Stimulated activated CD8-positive, alpha-beta memory T cell treated with anti-CD3 and anti-CD28 coated beads, Interleukin-2, amount 100 ng/mL, for 1 hour (primary cell): ENCODE measurements at regions not wholly inside any gene's neighbourhood (a gene's known extent, or its start where the extent isn't known, plus 50 kb on each side); places are given as distances from the start of the nearest gene placed in this dataset.

Experiments used
- DNase-seq, 2 donors: peaks; one replicate each; pipeline ENCODE4 v3.0.0-alpha.2; 2020; ENCODE audit warnings: low read depth in 2 of 2

DNA sequence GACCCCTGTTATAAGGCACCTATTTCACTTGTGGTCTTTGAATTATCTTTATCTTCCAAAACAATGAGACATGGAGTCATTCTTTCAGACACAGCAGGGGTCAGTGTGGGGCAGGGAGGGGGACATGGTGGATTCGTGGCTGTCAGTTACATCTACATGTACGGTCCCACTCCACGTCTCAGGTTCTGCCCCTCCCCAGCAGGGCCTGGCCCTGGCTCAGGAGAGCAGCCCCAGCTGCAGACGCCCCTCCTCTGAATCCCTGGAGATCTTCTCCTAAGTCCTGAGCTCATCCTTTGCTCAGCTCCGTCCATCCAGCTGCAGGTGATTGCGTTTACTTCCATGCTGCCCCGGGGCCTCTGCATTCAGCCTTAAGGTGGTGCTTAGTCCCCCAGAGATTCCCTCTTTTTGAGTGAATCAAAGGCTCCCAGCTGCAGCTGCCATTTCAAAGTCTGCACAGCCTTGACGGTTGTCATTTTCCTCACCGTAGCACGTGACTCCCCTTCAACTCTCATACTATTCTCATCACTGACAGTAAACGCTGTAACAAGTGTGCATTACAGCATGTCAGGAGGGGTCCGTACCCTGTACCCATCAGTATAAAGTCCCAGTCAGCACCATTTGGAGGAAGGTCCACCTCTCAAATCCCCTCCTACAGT is 113.4 kb upstream of the TCERG1L start:
- DNase-seq: no peak

DNA sequence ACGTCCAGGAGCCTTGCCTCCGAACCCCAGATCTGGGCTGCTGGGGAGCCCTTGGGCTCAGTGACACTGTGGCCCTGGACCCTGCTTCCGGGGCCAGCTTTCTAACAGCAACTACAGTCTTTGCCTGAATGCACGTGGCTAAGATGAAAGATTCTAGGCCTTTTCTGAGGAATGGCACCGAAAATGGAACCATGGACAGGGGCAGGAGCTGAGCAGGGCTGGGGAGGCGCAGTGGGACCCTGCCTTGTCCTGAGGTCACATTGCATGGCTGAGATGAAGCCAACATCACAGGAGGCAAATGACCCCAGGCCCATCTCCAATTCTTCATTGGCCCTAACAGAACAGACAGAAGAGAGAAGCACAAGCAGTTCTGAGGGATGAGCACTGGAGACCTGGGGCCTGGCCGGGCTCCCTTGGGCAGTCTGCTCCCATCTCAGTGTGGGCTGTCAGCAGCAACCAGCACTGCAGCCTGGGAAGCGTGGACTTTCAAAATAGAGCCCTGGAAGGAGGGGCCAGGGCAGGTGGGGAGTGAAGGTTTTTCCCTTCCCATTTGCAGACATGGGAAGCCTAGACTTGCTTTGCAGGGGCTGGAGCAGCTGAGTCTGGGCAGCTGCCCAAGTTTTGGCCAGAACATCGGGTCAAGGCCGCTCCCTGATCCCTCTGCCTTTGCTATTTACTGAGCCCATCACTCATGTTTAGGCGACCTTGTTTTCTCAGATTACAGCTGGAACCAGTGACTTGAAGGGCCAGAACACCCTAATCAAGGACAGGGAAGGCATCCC is 114.4 kb upstream of the TCERG1L start:
- DNase-seq: no peak

DNA sequence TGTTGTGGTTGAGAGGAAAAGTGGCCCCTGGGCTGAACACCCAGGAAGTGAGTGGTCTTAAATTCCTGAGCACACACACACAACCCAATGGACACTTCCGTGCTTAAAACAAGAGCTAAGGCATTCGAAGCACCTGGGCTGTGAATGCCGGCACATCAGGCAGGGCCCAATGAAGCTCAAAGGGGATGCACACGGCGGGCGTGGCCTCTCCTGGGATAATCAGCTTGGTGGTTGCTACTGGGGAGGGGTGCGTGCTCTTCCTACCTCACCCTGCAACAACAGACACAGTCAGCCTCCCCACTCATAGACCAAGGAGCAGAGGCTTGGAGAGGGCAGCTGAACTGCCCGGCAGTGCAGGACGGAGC is 115.0 kb upstream of the TCERG1L start:
- DNase-seq: no peak

DNA sequence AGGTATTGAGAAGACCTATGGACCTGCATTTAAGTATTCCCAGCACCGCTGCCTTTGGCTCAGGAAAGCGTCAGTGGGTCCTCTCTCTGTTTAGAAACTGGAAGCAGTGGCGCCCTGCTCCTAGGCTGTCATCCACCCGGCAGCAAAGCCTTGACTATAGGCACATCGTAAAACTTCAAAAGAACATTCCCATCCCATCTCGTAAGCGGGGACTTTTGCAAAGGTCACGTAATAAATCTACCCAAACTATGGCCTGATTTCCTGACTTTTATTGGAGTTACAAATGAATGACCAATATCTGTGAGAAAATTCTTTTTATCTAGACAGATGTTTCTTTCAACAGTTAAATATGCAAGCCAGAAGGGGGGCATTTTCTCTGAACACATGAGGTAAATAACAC is 115.8 kb upstream of the TCERG1L start:
- DNase-seq: no peak

GRCh38 chr10:131427901-131428300 is 116.4 kb upstream of the TCERG1L start:
- no peak for DNase-seq

- no peak for DNase-seq
Measured at GRCh38 chr10:131429141-131429540, 117.6 kb upstream of the TCERG1L start.

- DNase-seq: no peak
Measured at GRCh38 chr10:131429942-131430341, 118.4 kb upstream of the TCERG1L start.

DNA sequence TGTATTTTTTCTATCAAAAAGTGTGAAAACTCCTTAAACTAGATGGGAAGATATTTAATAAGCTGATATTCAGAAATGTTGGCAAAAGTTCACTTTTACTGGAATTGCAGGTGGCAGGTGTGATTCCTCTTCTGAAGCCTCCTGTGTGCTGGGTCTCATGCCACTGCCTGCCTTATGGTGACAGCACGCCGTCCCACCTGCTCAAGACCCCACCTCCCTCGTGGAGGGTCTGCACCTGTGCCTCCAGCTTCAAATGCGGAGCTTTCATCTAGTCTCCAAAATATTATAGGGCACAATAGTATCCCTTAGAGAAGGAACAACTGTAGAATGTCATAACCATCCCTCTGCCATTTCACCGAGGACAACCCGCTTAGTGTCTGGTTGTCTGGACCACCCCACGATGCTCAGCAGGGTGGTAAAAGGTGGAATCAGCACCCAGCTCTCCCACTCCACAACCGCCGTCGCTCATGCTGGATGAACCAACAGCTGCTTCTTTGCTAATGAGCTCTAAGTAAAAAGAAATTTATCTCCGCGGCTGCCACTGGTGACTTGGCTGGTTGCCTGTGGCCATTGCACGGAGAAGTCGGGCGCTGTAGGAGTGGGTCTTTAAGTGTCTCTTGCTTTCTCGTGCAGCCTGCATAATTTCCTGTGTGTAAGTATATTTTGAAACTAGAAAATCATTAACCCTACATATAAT is 119.3 kb upstream of the TCERG1L start:
- DNase-seq: no peak

- no peak for DNase-seq
Measured at GRCh38 chr10:131431533-131431932, 120.0 kb upstream of the TCERG1L start.

DNA sequence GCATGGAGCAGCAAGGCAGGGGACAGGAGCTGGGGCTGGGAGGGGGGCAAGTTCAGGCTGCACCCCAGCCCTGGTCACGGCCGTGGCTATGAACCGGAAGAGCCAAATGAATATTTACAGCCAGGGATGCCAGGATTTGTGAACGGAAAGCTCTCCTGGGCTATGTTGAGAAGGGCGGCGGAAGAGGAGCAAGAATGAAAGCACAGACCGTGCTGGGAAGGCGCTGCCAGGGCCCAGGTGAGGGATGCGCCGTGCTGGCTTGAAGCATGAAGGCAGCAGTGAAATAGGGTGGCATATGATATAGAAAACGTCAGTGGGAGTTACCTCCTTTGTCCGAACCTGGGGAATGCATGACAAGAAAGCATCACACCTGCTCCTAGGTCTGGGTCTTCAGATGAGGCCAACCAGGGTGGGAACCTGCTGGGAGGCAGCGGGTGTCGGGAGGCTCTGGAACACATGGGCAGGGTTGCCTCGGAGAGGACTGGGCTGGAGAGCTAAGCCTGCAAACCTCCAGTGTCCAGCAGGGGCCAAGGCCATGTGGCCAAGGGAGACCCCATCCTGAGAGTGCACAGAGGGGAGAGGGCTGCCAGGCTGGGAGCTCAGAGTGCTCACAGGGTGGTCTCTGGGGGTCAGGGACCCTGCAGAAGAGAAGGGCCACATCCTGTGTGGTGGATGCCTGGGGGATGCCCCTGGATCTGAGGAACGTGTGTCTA is 120.6 kb upstream of the TCERG1L start:
- no peak for DNase-seq

GRCh38 chr10:131433568-131433967 is 122.0 kb upstream of the TCERG1L start:
- no peak for DNase-seq

DNA sequence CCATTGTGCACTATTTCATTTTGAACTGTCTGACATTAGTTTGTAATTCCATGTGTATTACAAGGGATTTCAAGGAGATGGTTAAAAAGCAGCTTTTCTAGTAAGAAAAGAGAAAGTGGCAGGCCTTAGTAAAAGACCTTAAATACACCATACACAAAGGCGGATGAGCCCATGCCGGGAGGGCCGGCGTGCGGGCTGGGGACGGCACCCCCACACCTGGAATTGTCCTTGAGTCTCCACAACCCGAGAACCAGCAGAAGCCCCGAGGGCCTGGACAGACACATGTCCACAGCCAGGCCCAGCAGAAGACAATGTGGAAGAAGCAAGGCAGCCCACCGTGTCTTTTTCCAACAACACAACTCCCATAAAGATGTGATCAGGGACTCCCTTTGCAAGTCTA is 123.7 kb upstream of the TCERG1L start:
- DNase-seq: no peak

- no peak for DNase-seq
Measured at GRCh38 chr10:131435760-131436457, 124.4 kb upstream of the TCERG1L start.

DNA sequence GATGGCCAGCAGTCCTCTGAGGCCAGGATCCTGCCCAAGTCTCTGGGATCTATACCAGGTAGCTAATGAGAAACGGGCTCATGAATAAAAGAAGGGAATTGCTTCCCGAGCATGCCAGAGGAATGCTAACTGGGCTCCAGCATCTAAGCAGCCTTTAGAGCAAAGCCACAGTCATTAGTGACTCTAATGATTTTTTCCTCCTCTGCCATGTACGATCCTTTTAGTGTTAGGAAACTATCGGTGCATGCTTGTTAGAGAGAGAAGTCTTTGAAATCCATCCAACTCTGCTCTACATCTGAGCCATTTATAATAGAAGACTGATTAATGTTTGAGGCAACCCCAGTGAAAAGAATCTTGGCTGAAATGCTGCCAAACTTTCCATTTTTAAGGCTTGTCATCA is 124.9 kb upstream of the TCERG1L start:
- no peak for DNase-seq

DNA sequence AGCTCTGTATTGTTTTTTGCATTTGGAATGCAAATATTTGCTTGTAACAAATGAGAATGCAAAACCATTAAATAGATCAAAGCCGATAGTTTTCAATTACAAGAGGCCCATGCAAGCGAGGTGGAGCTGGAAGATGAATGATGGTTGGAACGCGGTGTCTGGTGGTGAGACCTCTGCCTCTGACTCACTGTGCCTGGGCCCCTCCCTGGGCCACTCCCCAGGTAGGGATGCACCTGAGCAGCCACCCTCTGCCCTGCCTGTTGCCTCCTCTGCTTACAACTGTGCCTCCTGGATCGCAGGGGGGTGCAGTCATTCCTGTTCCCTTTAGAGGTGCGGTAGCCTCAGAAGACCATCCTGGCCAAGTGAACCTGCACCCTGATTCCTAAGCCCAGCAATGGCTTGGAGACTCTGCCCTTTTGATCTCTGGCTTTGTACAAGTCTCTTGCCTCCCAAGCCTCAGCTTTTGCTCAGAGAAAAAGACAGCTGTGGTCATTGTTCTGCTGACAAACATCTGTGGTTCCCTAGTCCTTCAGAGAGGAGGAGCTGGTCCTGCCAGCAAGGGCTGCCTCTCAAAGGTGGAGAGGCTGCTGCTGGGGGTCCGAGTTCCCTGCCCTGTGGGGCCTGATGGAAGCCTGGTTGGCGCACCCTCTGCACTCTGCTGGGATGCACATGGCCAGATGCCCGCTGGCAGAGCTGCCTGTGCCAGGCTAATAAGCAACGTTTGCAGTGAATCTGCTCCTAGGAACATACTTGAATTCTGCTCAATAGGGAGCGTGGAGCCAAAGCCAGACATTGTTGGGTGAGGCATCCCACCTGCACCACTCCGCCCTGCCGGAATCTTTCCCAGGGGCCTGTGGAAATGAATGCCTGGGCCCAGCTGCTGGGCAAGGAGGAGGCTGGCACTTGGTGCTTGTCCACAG is 126.3 kb upstream of the TCERG1L start:
- no peak for DNase-seq

DNA sequence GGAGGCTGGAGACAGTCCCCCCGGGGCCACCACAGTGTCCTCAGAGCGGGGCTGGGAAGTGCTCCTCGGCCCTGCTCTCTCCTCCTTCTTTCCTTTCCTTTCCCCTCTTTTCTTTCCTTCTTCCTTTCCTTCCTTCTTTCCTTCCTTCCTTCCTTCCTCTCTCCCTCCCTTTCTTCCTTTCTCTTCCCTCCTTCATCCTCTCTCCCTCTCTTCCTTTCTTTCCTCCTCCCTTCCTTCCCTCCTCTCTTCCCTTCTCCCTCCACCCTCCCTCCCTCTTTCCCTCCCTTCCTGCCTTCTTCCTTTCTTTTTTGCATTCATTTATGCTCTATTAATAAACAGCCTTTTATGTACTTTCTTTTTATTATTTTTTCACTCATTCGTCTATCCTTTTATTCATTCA is 127.1 kb upstream of the TCERG1L start:
- no peak for DNase-seq

GRCh38 chr10:131439705-131440104 is 128.2 kb upstream of the TCERG1L start:
- DNase-seq: no peak

GRCh38 chr10:131440405-131441360 is 129.2 kb upstream of the TCERG1L start:
- DNase-seq: no peak

DNA sequence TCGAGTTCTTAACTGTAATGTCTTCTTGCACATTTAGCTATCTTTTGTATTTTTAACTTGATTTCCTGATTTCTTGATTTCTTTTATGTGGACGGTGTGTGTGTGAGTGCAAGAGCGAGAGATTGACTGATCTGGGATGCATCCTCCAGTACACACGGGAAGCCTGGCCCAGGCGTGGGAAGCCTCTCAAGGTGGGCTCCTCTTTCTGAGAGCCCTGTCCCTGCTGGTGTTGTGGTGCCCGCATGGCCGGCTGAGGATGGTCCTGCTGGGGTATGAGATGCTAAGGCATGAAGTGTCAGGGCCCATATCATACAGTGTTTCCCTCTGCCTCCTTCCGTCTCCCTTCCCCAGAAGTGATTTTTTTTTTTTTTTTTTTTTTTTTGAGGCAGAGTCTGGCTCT is 130.8 kb upstream of the TCERG1L start:
- no peak for DNase-seq

DNA sequence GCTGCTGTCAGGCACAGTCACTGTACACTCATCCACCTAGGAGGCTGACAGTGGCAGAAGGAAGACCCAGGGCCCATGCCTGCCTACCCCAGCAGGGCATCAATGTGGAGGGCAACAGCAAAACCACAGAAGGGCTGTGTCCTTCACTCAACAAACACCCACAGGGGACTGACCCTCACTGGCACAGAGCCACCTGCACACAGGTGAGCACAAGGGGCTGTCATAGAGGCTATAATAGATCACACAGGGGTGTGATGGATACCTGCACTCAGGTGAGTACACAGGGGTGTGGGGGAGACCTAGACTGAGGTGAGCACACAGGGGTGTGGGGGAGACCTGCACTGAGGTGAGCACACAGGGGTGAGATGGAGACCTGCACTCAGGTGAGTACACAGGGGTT is 132.8 kb upstream of the TCERG1L start:
- DNase-seq: no peak
